ENCODE measurements at regions not wholly inside any gene's neighbourhood (a gene's known extent, or its start where the extent isn't known, plus 50 kb on each side); places are given as distances from the start of the nearest gene placed in this dataset.

DNA sequence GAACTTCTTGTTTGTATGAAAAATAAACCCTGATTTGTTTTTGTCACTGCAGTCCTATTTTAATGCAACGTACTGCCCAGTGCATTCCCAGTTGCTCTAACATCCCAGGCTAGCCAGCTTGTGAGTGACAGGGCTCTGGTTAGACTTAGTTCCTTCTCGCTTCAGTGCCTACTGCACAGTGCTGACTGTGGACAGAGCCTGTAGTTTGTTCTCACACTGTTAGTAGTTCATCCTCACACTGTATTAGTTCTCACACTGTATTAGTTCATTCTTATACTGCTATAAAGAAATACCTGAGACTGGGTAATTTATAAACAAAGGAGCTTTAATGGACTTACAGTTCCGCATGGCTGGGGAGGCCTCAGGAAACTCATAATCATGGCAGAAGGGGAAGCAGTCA lies 116.6 kb upstream of the SALL1 start:
- ATAC-seq (ENCODE audit: poor library complexity) (no peak), DNase-seq (no peak)
- no peak overlapping the region for H3K27ac ChIP-seq (ENCODE audit: low read depth in 1 of 2, low read length in 2 of 2)
- peaks cover 0 to 15% of the 10 kb centered on the region in 2 experiments for H3K9me3 ChIP-seq (ENCODE audit: control insufficient read depth in 1 of 2, insufficient read depth in 1 of 2, low read length in 2 of 2)
- TF ChIP-seq, protein P1, sequence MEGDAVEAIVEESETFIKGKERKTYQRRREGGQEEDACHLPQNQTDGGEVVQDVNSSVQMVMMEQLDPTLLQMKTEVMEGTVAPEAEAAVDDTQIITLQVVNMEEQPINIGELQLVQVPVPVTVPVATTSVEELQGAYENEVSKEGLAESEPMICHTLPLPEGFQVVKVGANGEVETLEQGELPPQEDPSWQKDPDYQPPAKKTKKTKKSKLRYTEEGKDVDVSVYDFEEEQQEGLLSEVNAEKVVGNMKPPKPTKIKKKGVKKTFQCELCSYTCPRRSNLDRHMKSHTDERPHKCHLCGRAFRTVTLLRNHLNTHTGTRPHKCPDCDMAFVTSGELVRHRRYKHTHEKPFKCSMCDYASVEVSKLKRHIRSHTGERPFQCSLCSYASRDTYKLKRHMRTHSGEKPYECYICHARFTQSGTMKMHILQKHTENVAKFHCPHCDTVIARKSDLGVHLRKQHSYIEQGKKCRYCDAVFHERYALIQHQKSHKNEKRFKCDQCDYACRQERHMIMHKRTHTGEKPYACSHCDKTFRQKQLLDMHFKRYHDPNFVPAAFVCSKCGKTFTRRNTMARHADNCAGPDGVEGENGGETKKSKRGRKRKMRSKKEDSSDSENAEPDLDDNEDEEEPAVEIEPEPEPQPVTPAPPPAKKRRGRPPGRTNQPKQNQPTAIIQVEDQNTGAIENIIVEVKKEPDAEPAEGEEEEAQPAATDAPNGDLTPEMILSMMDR (IDR thresholded peaks at IDR 0.05): no peak
- H3K4me3 Mint-ChIP-seq: no peak overlapping the region
- no peak overlapping the region for H3K4me3 ChIP-seq (ENCODE audit: low read length)
- intact Hi-C loops (cut with DNase I, micrococcal nuclease): no loop called here
- peaks cover 10% of the 10 kb centered on the region for H3K9me3 Mint-ChIP-seq
- no peaks in the 10 kb centered on the region for H3K36me3 Mint-ChIP-seq (ENCODE audit: low read depth)
- no peaks in the 10 kb centered on the region for H3K36me3 ChIP-seq (ENCODE audit: insufficient read depth, low read length)
- no peaks in the 10 kb centered on the region for H3K4me1 ChIP-seq (ENCODE audit: insufficient read depth, low read length)
- no peaks in the 10 kb centered on the region for H3K4me1 Mint-ChIP-seq (ENCODE audit: low read depth)
- H3K27me3 Mint-ChIP-seq: no peaks in the 10 kb centered on the region
- no peaks in the 10 kb centered on the region for H3K27me3 ChIP-seq (ENCODE audit: control insufficient read depth in 1 of 2, insufficient read depth in 2 of 2, low read length in 2 of 2)
- H3K27ac Mint-ChIP-seq: no peak overlapping the region
- ChIA-PET CTCF (no interaction called here), POLR2A (no interaction called here)

GRCh38 chr16:51262428-51262827 lies 111.4 kb upstream of the SALL1 start:
- Mint-ChIP-seq H3K27me3 (no peaks in the 10 kb centered on the region), H3K4me1 (ENCODE audit: low read depth) (no peaks in the 10 kb centered on the region), H3K36me3 (ENCODE audit: low read depth) (no peaks in the 10 kb centered on the region), H3K9me3 (peaks cover 14% of the 10 kb centered on the region), H3K4me3 (no peak overlapping the region), H3K27ac (no peak overlapping the region)
- ChIA-PET POLR2A (no interaction called here), CTCF (no interaction called here)
- H3K36me3 ChIP-seq (ENCODE audit: insufficient read depth, low read length): no peaks in the 10 kb centered on the region
- H3K27me3 ChIP-seq (ENCODE audit: control insufficient read depth in 1 of 2, insufficient read depth in 2 of 2, low read length in 2 of 2): no peaks in the 10 kb centered on the region
- peaks cover 6 to 22% of the 10 kb centered on the region in 2 experiments for H3K9me3 ChIP-seq (ENCODE audit: control insufficient read depth in 1 of 2, insufficient read depth in 1 of 2, low read length in 2 of 2)
- H3K4me1 ChIP-seq (ENCODE audit: insufficient read depth, low read length): no peaks in the 10 kb centered on the region
- DNase-seq (no peak), ATAC-seq (ENCODE audit: poor library complexity) (no peak)
- H3K27ac ChIP-seq (ENCODE audit: low read depth in 1 of 2, low read length in 2 of 2): no peak overlapping the region
- intact Hi-C loops (cut with DNase I, micrococcal nuclease): no loop called here
- no peak overlapping the region for H3K4me3 ChIP-seq (ENCODE audit: low read length)
- TF ChIP-seq, protein P1 (IDR thresholded peaks at IDR 0.05): no peak

- Histone ChIP-seq H3K27me3 (ENCODE audit: control insufficient read depth in 1 of 2, insufficient read depth in 2 of 2, low read length in 2 of 2) (no peaks in the 10 kb centered on the region), H3K36me3 (ENCODE audit: insufficient read depth, low read length) (no peaks in the 10 kb centered on the region), H3K27ac (ENCODE audit: low read depth in 1 of 2, low read length in 2 of 2) (no peak overlapping the region), H3K9me3 (ENCODE audit: control insufficient read depth in 1 of 2, insufficient read depth in 1 of 2, low read length in 2 of 2) (peaks cover 6 to 22% of the 10 kb centered on the region in 2 experiments), H3K4me1 (ENCODE audit: insufficient read depth, low read length) (no peaks in the 10 kb centered on the region), H3K4me3 (ENCODE audit: low read length) (no peak overlapping the region)
- DNase-seq (no peak), ATAC-seq (ENCODE audit: poor library complexity) (no peak)
- no peaks in the 10 kb centered on the region for H3K36me3 Mint-ChIP-seq (ENCODE audit: low read depth)
- TF ChIP-seq, protein P1 (IDR thresholded peaks at IDR 0.05): no peak
- H3K4me1 Mint-ChIP-seq (ENCODE audit: low read depth): no peaks in the 10 kb centered on the region
- no peaks in the 10 kb centered on the region for H3K27me3 Mint-ChIP-seq
- H3K27ac Mint-ChIP-seq: no peak overlapping the region
- intact Hi-C loops (cut with DNase I, micrococcal nuclease): no loop called here
- peaks cover 14% of the 10 kb centered on the region for H3K9me3 Mint-ChIP-seq
- ChIA-PET POLR2A (no interaction called here), CTCF (no interaction called here)
- no peak overlapping the region for H3K4me3 Mint-ChIP-seq
Measured at GRCh38 chr16:51261919-51262318, 110.8 kb upstream of the SALL1 start.
